ENCODE measurements at regions not wholly inside any gene's neighbourhood (a gene's known extent, or its start where the extent isn't known, plus 50 kb on each side); places are given as distances from the start of the nearest gene placed in this dataset.

DNA sequence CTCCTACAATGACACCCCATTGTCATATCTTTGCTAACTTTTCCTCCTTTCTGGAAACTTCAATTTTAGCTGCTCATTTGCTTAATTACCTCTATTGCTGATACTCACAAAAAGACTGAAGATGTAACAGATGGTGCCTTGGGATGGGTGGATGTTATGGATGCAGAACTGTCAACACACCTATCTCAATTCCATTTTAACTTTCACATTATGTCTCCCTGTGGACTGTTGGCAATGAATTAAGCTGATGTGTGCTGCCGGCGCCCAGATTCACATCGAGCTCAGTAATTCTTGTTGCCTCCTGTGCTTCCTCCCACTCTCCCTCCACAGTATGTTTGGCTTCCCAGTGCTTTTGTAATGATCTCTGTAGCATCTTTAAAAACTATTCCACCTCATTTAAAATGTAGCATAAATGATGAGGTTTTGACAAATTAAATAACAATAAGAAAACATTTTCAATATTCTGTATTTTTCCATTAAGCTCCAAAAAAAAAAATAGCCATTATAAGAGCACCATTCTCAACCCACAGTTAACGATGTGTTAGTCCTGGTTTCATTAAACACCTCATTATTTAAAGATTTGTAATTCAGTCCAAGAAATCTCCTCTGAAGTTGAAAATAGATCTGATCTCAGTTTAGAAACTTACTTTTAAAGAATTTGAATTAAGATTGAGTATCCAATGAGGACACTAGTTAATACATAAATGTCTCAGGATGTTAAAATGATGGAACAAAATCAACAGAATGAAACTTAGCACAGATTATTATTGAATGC lies 99.9 kb upstream of the FAM216B start:
- TF ChIP-seq, protein P1, sequence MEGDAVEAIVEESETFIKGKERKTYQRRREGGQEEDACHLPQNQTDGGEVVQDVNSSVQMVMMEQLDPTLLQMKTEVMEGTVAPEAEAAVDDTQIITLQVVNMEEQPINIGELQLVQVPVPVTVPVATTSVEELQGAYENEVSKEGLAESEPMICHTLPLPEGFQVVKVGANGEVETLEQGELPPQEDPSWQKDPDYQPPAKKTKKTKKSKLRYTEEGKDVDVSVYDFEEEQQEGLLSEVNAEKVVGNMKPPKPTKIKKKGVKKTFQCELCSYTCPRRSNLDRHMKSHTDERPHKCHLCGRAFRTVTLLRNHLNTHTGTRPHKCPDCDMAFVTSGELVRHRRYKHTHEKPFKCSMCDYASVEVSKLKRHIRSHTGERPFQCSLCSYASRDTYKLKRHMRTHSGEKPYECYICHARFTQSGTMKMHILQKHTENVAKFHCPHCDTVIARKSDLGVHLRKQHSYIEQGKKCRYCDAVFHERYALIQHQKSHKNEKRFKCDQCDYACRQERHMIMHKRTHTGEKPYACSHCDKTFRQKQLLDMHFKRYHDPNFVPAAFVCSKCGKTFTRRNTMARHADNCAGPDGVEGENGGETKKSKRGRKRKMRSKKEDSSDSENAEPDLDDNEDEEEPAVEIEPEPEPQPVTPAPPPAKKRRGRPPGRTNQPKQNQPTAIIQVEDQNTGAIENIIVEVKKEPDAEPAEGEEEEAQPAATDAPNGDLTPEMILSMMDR (IDR thresholded peaks at IDR 0.05; ENCODE audit: control insufficient read depth, insufficient read depth, low read depth, low read length, missing control alignments) = no peak
- H3K4me3 ChIP-seq (ENCODE audit: control insufficient read depth, low read depth, low read length) = no peak overlapping the region
- no peak for DNase-seq (ENCODE audit: low read depth)

DNA sequence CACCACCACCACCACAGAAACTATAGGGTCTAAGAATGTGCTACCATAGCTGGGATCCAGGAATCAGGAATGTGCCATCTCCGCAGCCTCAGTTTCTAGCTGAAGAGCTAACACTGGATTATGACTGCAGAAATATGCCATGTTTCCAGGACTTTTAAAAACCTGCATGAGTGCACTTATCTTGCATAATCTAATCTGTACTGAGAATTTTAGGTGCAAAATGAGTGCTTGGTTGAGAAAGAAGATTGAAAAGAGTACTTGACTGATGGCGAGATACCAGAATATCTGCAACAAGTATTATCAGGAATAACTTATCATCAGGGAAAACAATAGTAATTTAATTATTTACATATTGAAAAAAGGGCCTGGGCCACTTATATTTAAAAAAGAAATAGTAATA lies 97.2 kb upstream of the FAM216B start:
- TF ChIP-seq, protein P1 (IDR thresholded peaks at IDR 0.05; ENCODE audit: control insufficient read depth, insufficient read depth, low read depth, low read length, missing control alignments) = no peak
- DNase-seq (ENCODE audit: low read depth) = no peak

DNA sequence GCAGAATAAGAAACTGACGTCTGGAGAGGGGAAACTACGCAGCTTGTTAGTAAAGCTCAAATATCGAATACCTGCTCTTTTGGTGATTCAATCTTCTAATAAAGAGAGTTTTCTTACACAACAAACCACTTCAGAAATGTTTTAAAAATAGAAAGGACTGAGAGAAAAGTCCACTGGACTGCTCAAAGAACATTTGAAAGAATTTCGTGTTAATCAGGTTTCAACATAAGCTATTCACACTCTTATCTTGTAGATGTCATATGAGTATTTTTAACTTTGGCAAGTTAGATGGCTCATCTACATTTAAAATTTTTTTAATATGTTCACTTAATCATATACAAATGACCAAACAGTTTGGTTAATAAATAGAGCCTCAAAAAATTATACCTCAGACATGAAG lies 95.6 kb upstream of the FAM216B start:
- TF ChIP-seq, protein P1 (IDR thresholded peaks at IDR 0.05; ENCODE audit: control insufficient read depth, insufficient read depth, low read depth, low read length, missing control alignments) = no peak
- no peak for DNase-seq (ENCODE audit: low read depth)
- H3K4me3 ChIP-seq (ENCODE audit: control insufficient read depth, low read depth, low read length) = no peak overlapping the region

More for the DNA sequence above, 97.2 kb upstream of the FAM216B start:
- no peak overlapping the region for H3K4me3 ChIP-seq (ENCODE audit: control insufficient read depth, low read depth, low read length)

DNA sequence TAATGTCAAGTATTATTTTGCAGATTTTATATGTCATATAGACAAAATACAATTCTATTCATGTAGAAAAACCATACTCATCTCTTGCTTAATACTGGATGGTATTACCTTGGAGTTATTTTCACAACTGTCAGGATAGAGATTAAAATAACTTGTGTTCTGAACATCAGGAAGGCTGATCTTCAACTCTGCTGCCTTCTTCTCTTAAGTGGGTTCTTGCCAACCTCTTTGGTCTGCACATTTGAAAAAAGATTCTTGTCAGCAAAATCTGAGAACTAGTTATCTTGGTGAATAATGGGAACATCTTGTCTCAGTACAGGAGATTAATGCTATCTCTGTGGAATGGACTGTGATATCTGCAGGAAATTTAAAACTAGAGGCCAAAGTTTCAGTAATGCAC lies 95.2 kb upstream of the FAM216B start:
- TF ChIP-seq, protein P1 (IDR thresholded peaks at IDR 0.05; ENCODE audit: control insufficient read depth, insufficient read depth, low read depth, low read length, missing control alignments) = no peak
- DNase-seq (ENCODE audit: low read depth) = no peak
- H3K4me3 ChIP-seq (ENCODE audit: control insufficient read depth, low read depth, low read length) = no peak overlapping the region

DNA sequence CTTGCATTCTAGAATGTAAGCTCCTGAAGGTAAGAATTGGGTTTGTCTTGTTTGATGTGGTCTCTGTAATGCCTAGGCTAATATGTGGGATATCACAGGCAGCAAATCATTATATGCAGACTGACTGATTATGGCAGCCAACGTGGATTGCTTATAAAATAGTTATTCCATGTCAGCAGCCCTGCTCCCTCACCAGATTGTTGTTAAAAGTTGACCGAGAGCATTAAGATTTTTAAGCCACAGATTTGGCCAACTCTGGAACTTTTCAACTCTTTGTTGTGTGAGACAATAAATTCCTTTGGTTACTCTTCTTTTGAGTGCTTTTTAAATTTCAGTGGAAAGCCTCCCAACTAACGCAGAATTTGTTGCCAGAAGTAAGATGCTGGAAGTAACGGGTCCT lies 92.6 kb upstream of the FAM216B start:
- no peak overlapping the region for H3K4me3 ChIP-seq (ENCODE audit: control insufficient read depth, low read depth, low read length)
- DNase-seq (ENCODE audit: low read depth) = no peak
- TF ChIP-seq, protein P1 (IDR thresholded peaks at IDR 0.05; ENCODE audit: control insufficient read depth, insufficient read depth, low read depth, low read length, missing control alignments) = no peak

DNA sequence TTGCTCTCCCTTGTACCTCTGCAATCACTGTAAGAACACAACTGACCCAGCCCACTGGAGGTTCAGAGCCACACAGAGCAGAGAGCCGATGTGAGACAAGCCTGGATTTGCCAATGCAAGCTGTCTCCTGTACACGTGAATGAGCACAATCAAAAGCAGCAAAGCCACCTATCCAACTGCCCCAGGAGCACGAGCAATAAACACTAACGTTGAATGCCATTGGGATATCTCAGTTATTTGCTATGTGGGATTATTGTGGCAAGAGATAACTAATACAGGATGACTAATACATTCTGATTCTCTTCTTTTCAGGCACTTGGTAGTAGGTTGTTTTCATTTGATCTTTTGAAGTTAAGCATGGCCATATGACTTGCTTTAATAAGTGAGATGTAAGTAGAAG lies 85.2 kb upstream of the FAM216B start:
- DNase-seq (ENCODE audit: low read depth) = no peak
- TF ChIP-seq, protein P1 (IDR thresholded peaks at IDR 0.05; ENCODE audit: control insufficient read depth, insufficient read depth, low read depth, low read length, missing control alignments) = no peak
- H3K4me3 ChIP-seq (ENCODE audit: control insufficient read depth, low read depth, low read length) = no peak overlapping the region

Measured in AG09309 (cell line).